Ammon's horn (tissue), 1 donor: ENCODE measurements at regions not wholly inside any gene's neighbourhood (a gene's known extent, or its start where the extent isn't known, plus 50 kb on each side); places are given as distances from the start of the nearest gene placed in this dataset.

ENCODE experiments used
- DNase-seq: peaks from one replicate; pipeline ENCODE4 v3.0.0-alpha.2; 2016; ENCODE audit warnings: low spot score

DNA sequence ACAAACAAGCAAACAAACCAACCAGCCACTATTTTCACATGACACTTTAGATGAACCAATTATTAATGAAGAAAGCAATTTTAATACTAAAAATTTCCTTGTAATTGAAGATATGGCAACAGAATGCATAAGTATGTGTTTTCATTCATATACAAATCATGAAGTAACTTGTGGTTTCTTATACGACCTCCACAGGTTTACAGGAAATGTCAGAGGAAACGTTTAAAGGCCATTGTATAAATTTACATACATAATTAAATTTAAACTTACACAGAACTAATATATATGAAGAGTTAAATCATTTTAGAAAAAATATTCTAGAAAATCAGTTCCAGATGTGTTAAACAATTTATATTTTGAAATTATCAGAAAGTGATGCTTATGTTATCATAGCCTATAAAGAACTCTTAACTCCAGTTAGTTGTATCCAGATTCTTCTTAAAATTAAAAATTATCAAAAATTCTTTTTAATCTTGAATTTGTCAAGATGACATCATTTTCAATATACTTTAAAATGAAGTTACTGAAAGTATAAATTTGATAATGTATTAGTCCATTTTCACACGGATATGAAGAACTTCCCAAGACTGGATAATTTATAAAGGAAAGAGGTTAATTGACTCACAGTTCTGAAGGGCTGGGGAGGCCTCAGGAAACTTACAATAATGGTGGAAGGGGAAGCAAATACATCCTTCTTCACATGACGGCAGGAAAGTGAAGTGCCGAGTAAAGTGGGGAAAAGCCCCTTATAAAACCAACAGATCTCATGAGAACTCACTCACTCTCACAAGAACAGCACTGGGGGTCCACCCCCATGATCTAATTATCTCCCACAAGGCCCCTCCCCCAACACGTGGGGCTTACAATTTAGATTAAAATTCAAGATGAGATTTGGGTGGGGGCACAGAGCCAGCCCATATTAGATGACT is 192.0 kb downstream of the PIK3R1 start:
- no peak for DNase-seq

DNA sequence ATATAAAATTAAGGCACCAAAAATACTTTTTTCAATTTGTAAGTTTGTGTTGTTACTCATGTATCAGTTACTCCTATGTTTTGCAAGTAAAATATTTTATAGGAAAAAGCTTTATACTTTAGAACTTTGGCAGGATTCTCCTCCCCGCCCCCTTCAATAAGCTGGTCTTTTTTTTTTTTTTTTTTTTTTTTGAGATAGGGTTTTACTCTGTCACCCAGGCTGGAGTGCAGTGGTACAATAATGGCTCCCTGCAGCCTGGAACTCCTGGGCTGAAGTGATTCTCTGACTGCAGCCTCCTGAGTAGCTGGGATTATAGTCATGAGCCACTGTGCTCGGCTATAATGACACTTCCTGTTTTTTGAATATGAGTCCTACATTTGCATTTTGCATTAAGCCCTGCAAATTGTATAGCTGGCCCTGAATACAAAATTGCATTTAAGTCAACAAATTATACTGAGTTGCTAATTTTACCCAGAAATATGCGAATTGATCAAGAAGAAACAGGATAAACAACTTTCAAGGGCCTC is 192.9 kb downstream of the PIK3R1 start:
- DNase-seq = no peak

GRCh38 chr5:68409259-68409658 is 193.7 kb downstream of the PIK3R1 start:
- DNase-seq = no peak

- no peak for DNase-seq
Observed at GRCh38 chr5:68411161-68411560, 195.6 kb downstream of the PIK3R1 start.

GRCh38 chr5:68415177-68416085 is 199.9 kb downstream of the PIK3R1 start:
- no peak for DNase-seq

GRCh38 chr5:68416714-68417113 is 201.2 kb downstream of the PIK3R1 start:
- DNase-seq = no peak

DNA sequence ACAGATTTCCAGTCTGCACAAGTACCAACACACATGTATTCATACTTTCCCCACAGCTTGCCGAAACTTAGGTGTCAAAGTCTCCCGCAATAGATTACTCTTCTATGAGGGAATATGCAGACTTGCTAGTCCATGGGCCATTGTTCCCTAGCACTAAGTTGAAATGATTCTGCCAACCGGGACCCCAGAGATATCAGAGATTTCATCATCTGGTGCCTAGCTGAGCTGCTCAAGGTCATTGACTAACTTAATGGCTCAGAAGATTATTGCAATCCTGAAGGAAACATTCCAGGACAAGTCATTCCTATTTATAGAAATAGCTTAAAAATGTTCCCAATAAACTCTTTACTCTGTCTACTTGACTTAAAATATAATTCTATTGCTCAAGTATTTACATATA is 202.6 kb downstream of the PIK3R1 start:
- no peak for DNase-seq

DNA sequence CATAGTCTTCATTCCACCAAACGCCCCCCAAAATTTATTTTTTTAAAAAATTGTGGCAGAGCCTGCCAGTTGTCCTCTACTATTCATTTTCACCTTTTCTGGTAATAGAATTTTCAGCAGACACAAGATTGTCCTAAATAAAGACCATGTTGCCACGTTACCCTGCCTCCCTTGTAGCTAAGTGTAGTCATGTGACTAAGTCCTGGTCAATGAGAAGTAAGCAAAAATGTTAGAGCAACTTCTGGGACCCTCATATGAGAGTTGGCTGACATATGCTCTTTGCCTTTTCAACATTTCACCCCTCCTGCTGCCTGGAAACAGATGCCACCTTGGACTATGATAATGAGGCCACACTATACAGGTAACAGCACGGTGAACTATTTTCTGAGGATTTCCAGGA is 203.1 kb downstream of the PIK3R1 start:
- DNase-seq = no peak

GRCh38 chr5:68419081-68419636 is 203.6 kb downstream of the PIK3R1 start:
- no peak for DNase-seq

GRCh38 chr5:68419637-68420452 is 204.3 kb downstream of the PIK3R1 start:
- no peak for DNase-seq

DNA sequence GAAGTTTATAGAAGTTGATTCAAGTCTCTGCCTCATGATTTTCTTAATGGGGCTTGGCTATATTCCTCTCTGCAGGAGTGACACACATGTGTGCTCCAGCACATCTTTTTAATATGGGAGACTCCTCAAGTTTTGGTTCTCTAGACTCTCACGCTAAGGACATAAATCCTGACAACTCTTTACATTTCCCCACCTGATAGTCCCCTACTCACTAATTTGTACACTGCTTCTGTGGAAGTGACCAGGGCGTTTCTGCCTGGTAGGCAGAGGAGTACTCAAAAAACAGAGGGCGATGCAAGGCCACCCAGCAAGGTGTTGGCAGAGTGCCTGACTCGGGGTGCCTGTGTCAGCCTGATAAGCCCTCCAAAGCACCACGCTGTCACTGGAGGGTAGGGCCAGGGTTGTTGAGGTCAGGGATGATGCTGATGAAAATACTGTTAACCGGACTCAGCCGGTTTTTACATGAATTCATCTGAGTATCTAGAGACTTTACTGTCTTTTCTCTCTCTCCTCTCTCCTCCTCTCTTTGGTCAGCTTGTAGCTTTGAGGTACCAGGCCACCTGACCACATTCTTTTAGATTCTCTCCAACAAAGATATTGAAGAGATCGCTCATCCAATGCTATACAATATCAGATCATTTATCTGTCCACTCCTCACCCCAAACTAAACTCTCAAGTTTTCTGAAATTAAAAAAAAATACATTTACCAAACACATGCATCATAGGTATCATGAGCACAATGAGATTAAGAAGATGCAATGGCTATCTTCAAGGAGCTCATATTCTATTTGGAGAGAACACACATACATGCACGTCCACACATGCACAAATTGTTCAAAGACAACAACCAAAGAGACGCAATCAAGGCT is 205.2 kb downstream of the PIK3R1 start:
- DNase-seq = no peak

DNA sequence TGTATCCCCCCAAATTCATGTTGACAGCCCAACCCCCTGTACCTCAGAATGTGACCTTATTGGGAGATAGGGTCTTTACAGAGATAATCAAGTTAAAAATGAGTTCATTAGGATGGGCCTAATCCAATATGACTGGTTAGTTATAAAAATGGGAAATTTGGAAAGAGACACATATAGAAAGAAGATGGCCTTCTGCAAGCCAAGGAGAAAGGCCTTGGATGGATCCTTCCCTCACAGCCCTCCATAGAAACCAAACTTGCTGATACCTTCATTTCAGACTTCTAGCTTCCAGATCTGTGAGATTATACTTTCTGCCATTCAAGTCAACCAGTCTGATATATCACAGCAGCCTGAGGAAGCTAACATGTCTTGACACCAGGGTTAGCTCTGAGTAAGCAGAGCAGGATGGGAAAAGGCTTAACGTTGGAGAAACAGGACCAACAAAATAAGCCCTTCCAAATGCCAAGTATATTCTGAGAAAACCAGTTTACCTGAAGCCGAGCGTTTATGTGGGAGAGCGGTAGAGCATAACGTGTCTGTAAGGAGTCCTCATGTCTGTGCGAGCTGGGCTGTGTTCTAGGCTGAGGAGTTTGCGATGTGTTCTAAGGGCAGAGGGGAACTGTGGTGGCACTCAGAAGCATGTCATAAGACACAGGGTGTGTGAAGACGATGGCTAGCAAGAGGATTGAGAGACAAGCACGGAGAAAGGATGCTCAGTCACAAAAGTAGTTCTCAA is 206.1 kb downstream of the PIK3R1 start:
- no peak for DNase-seq

- DNase-seq = no peak
Observed at GRCh38 chr5:68423154-68423811, 207.7 kb downstream of the PIK3R1 start.

DNA sequence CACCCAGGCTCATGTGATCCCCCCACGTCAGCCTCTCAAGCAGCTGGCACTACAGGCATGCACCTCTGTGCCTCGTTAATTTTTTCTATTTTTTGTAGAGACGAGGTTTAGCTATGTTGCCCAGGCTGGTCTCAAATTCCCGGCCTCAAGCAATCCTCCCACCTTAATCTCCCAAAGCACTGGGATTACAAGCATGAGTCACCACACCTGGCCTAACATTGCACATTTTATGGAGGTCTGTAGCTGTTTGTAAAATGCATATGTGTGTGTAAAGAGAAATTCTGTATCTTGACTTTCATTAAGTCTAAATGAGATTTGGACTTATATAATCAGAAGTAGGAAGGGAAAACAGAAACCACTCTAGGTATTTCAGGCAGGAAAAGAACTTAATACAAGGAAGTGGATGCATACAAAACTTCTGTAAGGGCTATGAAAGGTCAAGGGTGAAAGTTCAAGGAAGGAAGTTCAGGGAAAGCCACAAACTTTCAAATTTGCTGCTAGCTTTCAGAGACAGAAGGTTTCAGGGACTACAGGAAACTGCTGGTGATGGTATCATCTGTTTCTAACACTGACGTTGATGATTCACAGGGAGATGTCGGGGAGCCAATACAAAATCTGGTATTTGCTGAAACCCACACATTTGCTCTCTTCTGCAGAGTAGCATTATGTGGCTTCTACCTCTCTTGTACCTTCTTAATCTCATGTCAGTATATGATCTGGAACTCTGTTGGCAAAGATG is 209.4 kb downstream of the PIK3R1 start:
- peak; percentile 35 for DNase-seq

DNA sequence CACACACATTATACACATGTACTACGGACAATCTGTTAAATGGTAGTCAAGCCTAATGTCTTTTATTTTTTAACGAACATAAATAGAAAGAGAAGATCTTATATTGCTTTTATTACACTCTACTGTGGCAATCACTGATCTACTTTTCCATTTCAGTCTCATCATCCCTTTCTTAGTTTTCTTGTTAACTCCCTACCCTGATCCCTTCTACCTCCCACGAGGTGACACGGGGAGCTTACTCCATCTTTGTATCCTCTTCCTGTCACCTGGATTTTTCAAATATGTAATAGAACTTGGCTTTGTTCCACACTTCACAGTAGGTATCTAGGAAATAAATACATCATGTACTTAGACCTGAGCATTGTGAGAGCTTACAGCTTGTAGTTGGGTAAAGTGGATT is 211.0 kb downstream of the PIK3R1 start:
- DNase-seq = no peak

GRCh38 chr5:68428231-68428811 is 212.8 kb downstream of the PIK3R1 start:
- DNase-seq = peak; percentile 63

- no peak for DNase-seq
Observed at GRCh38 chr5:68429510-68429909, 214.0 kb downstream of the PIK3R1 start.

GRCh38 chr5:68430279-68430678 is 214.7 kb downstream of the PIK3R1 start:
- DNase-seq = no peak
